GM23248 (cell line): ENCODE measurements at regions not wholly inside any gene's neighbourhood (a gene's known extent, or its start where the extent isn't known, plus 50 kb on each side); places are given as distances from the start of the nearest gene placed in this dataset.

Experiments
- EZH2 ChIP-seq: fragments of 200-600 bp; sonication (generic); IDR thresholded peaks from 2 replicates; pipeline ENCODE4 v1.6.1; 2018; ENCODE audit warnings: antibody characterized with exemption, mild to moderate bottlenecking; ENCODE audit not compliant: insufficient read depth, poor library complexity, severe bottlenecking
- EZH2phosphoT487 ChIP-seq: fragments of 200-600 bp; sonication (generic); IDR thresholded peaks from 2 replicates; pipeline ENCODE4 v1.6.1; 2018; ENCODE audit warnings: antibody characterized with exemption, moderate library complexity, mild to moderate bottlenecking, low read depth; ENCODE audit not compliant: insufficient read depth

DNA sequence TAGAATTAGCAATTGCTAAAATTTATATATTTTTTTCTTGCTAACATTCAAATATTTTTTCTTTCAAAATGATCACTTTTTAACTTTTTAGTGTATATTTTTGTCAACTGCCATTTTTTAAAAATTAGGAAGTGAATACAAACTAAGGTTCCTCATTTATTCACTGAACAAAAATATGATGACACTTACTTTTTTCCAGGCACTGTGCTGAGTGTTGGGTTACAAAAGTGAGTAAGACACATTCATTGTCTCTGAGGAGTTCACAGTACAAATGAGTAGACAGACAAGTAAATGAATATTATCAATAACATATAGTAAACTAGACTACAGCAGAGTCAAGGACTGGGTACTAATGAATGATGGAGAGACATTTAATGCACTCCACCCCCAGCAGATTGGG is 543.5 kb downstream of the PDHA2 start:
- no peak for TF ChIP-seq EZH2
- TF ChIP-seq EZH2phosphoT487, result no peak
